OCI-LY1 (cell line): ENCODE measurements at regions not wholly inside any gene's neighbourhood (a gene's known extent, or its start where the extent isn't known, plus 50 kb on each side); places are given as distances from the start of the nearest gene placed in this dataset.

Experiments
- EZH2 ChIP-seq: fragments of 200-600 bp; sonication (generic), shearing (Covaris generic); IDR thresholded peaks from 2 replicates; pipeline ENCODE4 v1.8.0; 2017; ENCODE audit warnings: borderline replicate concordance, mixed run types, mild to moderate bottlenecking, antibody characterized with exemption, low read length, moderate library complexity, mixed read lengths
- TF ChIP-seq, protein P1 (sequence below): fragments of 200-600 bp; sonication (generic), shearing (Covaris generic); IDR thresholded peaks from 2 replicates; pipeline ENCODE4 v1.5.1; 2017; ENCODE audit warnings: mild to moderate bottlenecking, antibody characterized with exemption, low read length, moderate library complexity, mixed read lengths

DNA sequence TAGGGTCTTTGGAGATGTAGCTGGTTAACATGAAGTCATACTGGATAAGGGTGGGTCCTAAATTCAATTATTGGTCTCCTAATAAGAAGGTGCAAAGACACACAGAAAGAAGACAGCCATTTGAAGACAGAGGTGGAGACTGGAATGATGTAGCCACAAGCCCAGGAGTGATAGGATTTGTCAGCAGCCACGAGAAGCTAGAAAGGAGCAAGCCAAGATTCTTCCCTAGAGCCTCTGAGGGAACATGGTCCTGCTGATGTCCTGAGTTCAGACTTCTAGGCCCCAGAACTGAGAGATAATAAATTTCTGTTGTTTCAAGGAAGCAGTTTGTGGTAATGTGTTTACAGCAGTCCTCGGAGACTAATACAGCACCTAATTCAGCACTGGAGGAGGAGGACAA, 203.3 kb upstream of the SRRM4 start:
- TF ChIP-seq, protein P1, sequence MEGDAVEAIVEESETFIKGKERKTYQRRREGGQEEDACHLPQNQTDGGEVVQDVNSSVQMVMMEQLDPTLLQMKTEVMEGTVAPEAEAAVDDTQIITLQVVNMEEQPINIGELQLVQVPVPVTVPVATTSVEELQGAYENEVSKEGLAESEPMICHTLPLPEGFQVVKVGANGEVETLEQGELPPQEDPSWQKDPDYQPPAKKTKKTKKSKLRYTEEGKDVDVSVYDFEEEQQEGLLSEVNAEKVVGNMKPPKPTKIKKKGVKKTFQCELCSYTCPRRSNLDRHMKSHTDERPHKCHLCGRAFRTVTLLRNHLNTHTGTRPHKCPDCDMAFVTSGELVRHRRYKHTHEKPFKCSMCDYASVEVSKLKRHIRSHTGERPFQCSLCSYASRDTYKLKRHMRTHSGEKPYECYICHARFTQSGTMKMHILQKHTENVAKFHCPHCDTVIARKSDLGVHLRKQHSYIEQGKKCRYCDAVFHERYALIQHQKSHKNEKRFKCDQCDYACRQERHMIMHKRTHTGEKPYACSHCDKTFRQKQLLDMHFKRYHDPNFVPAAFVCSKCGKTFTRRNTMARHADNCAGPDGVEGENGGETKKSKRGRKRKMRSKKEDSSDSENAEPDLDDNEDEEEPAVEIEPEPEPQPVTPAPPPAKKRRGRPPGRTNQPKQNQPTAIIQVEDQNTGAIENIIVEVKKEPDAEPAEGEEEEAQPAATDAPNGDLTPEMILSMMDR = no peak
- TF ChIP-seq EZH2 = no peak
